Liver (tissue), 7 donors: ENCODE measurements at regions not wholly inside any gene's neighbourhood (a gene's known extent, or its start where the extent isn't known, plus 50 kb on each side); places are given as distances from the start of the nearest gene placed in this dataset.
"Not testable (repeated sequence)": the region's sequence is repeated elsewhere in the genome, so short reads cannot be mapped to it uniquely, and the experiment has no call there.

Source experiments
- DNase-seq: peaks from one replicate; pipeline ENCODE4 v3.0.0-alpha.2; 2017; ENCODE audit warnings: low spot score
- H3K27ac ChIP-seq, 2 donors: one replicate each; pipeline ENCODE4 v1.7.0; 2013; ENCODE audit warnings: inconsistent platforms in 2 of 2, low read length in 2 of 2, control low read depth in 1 of 2, low read depth in 1 of 2, mild to moderate bottlenecking in 1 of 2
- H3K27me3 ChIP-seq, 4 donors: one replicate each; pipeline versions ENCODE4 v1.6.1 to v1.7.0; 2013; ENCODE audit warnings: low read length in 3 of 4, inconsistent platforms in 1 of 4, mild to moderate bottlenecking in 1 of 4, moderate library complexity in 1 of 4; ENCODE audit not compliant: control insufficient read depth in 4 of 4, insufficient read depth in 4 of 4
- H3K36me3 ChIP-seq, 4 donors: one replicate each; pipeline versions ENCODE4 v1.6.1 to v1.7.0; 2013; ENCODE audit warnings: low read length in 3 of 4, mild to moderate bottlenecking in 3 of 4, low read depth in 1 of 4, moderate library complexity in 1 of 4; ENCODE audit not compliant: control insufficient read depth in 4 of 4, insufficient read depth in 3 of 4
- H3K4me1 ChIP-seq, 4 donors: one replicate each; pipeline versions ENCODE4 v1.6.1 to v1.7.0; 2013; ENCODE audit warnings: low read length in 3 of 4, mild to moderate bottlenecking in 3 of 4, moderate library complexity in 1 of 4; ENCODE audit not compliant: control insufficient read depth in 4 of 4, insufficient read depth in 4 of 4
- H3K4me3 ChIP-seq, 3 donors: one replicate each; pipeline versions ENCODE4 v1.6.1 to v1.7.0; 2013; ENCODE audit warnings: low read length in 3 of 3, control low read depth in 1 of 3, low read depth in 1 of 3, mild to moderate bottlenecking in 1 of 3
- H3K9ac ChIP-seq, 2 donors: one replicate each; pipeline ENCODE4 v1.7.0; 2013; ENCODE audit warnings: low read length in 2 of 2, mild to moderate bottlenecking in 2 of 2, moderate library complexity in 2 of 2, control low read depth in 1 of 2, low read depth in 1 of 2
- H3K9me3 ChIP-seq, 4 donors: one replicate each; pipeline versions ENCODE4 v1.6.1 to v1.7.0; 2013; ENCODE audit warnings: low read length in 3 of 4; ENCODE audit not compliant: control insufficient read depth in 4 of 4
- HNF4A ChIP-seq, 2 donors: conservative IDR thresholded peaks; 2 replicates each; pipeline ENCODE4 v1.6.1; 2016; ENCODE audit warnings: antibody characterized with exemption in 2 of 2, mild to moderate bottlenecking in 2 of 2
- RXRA ChIP-seq, 2 donors: IDR thresholded peaks; 2 replicates each; pipeline ENCODE4 v1.6.1; 2017 to 2018; ENCODE audit warnings: antibody characterized with exemption in 2 of 2, mild to moderate bottlenecking in 1 of 2
- SP1 ChIP-seq: IDR thresholded peaks from 2 replicates; pipeline ENCODE4 v1.6.1; 2018; ENCODE audit warnings: antibody characterized with exemption, mild to moderate bottlenecking
- WGBS: extraction: QIAGEN DNeasy Blood & Tissue Kit; methylation state at CpG from one replicate; pipeline ENCODE4 v1.1.7; 2013; 5-methylcytosine and 5-hydroxymethylcytosine counted together
- donor health status: healthy.
- donor health status: healthy.
- donor health status: healthy.
- donor health status: healthy.

GRCh38 chr2:111290370-111290769, 169.7 kb downstream of the BCL2L11 start:
- not testable (repeated sequence) for H3K27ac ChIP-seq, H3K4me1 ChIP-seq, H3K36me3 ChIP-seq, H3K9ac ChIP-seq, DNase-seq, H3K27me3 ChIP-seq, H3K4me3 ChIP-seq, H3K9me3 ChIP-seq
- 89% methylated on average over 10 of the region's 11 CpGs for WGBS

- not testable (repeated sequence) for H3K27ac ChIP-seq, H3K27me3 ChIP-seq, H3K9me3 ChIP-seq, H3K36me3 ChIP-seq, H3K4me1 ChIP-seq, H3K9ac ChIP-seq, DNase-seq, H3K4me3 ChIP-seq
- WGBS, result 43% methylated on average over 5 of the region's 6 CpGs
Measured at GRCh38 chr2:111291566-111291965, 170.9 kb downstream of the BCL2L11 start.

- DNase-seq, H3K9me3 ChIP-seq, H3K4me3 ChIP-seq, H3K4me1 ChIP-seq, H3K27me3 ChIP-seq, H3K36me3 ChIP-seq, H3K9ac ChIP-seq: not testable (repeated sequence)
- WGBS, result 35% methylated on average over 7 of the region's 10 CpGs
- TF ChIP-seq RXRA (IDR thresholded peaks at IDR 0.05), result peak; percentile 18 to 32
- peak; percentile 38 for TF ChIP-seq SP1
- peak; percentile 39 to 42 for TF ChIP-seq HNF4A (conservative IDR thresholded peaks at IDR 0.05)
- H3K27ac ChIP-seq, result peak overlapping the region; percentile 63 to 70
Measured at GRCh38 chr2:111292232-111292968, 171.7 kb downstream of the BCL2L11 start.

GRCh38 chr2:111294699-111295098, 174.0 kb downstream of the BCL2L11 start:
- H3K4me1 ChIP-seq, H3K27me3 ChIP-seq, DNase-seq, H3K27ac ChIP-seq, H3K36me3 ChIP-seq, H3K9me3 ChIP-seq, H3K4me3 ChIP-seq, H3K9ac ChIP-seq: not testable (repeated sequence)
- WGBS, result 92% methylated on average over 4 of the region's 7 CpGs

GRCh38 chr2:111296122-111296804, 175.5 kb downstream of the BCL2L11 start:
- DNase-seq, H3K27me3 ChIP-seq, H3K9ac ChIP-seq, H3K36me3 ChIP-seq, H3K9me3 ChIP-seq, H3K27ac ChIP-seq, H3K4me3 ChIP-seq, H3K4me1 ChIP-seq: not testable (repeated sequence)
- 96% methylated on average over 5 of the region's 6 CpGs for WGBS

GRCh38 chr2:111297128-111297527, 176.4 kb downstream of the BCL2L11 start:
- H3K27me3 ChIP-seq, H3K9me3 ChIP-seq, H3K27ac ChIP-seq, H3K36me3 ChIP-seq, DNase-seq, H3K9ac ChIP-seq, H3K4me3 ChIP-seq, H3K4me1 ChIP-seq: not testable (repeated sequence)

- not testable (repeated sequence) for H3K9ac ChIP-seq, H3K27ac ChIP-seq, H3K4me3 ChIP-seq, H3K9me3 ChIP-seq, DNase-seq, H3K4me1 ChIP-seq, H3K27me3 ChIP-seq, H3K36me3 ChIP-seq
- WGBS, result 95% methylated on average over 3 of the region's 3 CpGs
Measured at GRCh38 chr2:111298927-111299326, 178.2 kb downstream of the BCL2L11 start.

GRCh38 chr2:111299635-111300034, 178.9 kb downstream of the BCL2L11 start:
- DNase-seq, H3K36me3 ChIP-seq, H3K27ac ChIP-seq, H3K9me3 ChIP-seq, H3K9ac ChIP-seq, H3K4me3 ChIP-seq, H3K27me3 ChIP-seq, H3K4me1 ChIP-seq: not testable (repeated sequence)
- WGBS, result 94% methylated on average over 2 of the region's 2 CpGs
